ENCODE measurements at regions not wholly inside any gene's neighbourhood (a gene's known extent, or its start where the extent isn't known, plus 50 kb on each side); places are given as distances from the start of the nearest gene placed in this dataset.

- TF ChIP-seq CTCF (IDR thresholded peaks at IDR 0.05; ENCODE audit: low read depth, low read length) (no peak), EZH2phosphoT487 (IDR thresholded peaks at IDR 0.05; ENCODE audit: low read depth) (no peak)
Measured at GRCh38 chr3:43159131-43159875, 53.4 kb upstream of the POMGNT2 start.

Measured in OCI-LY3 (cell line).